HEK293 (cell line): ENCODE measurements at regions not wholly inside any gene's neighbourhood (a gene's known extent, or its start where the extent isn't known, plus 50 kb on each side); places are given as distances from the start of the nearest gene placed in this dataset.

Source experiments
- CTCF ChIA-PET: fragments of 350-600 bp; formaldehyde crosslinking; extraction: SDS; loops from one replicate; lab custom pipeline; 2021; ENCODE audit warnings: antibody characterized with exemption; lab: Yijun Ruan, JAX
- POLR2A ChIA-PET: fragments of 300-600 bp; formaldehyde crosslinking; extraction: SDS; loops from one replicate; lab custom pipeline; 2020; ENCODE audit warnings: antibody characterized with exemption, inconsistent platforms; lab: Yijun Ruan, JAX
- H3K27ac ChIP-seq: fragments of 200-500 bp; sonication (Bioruptor generic); 2 replicates; pipeline ENCODE4 v1.5.1; 2014; ENCODE audit warnings: low read depth, low read length, control low read depth, inconsistent platforms; ENCODE audit errors: extremely low read depth
- H3K36me3 ChIP-seq, 2 experiments: fragments of 200-500 bp in 1 of 2; sonication (Bioruptor generic) in 1 of 2; 1 replicate in 1 of 2; 2 replicates in 1 of 2; pipeline ENCODE4 v1.5.1; 2014 to 2017; ENCODE audit warnings: inconsistent platforms in 2 of 2, low read length in 2 of 2; ENCODE audit not compliant: control insufficient read depth in 2 of 2, insufficient read depth in 1 of 2
- H3K4me1 ChIP-seq: fragments of 200-500 bp; sonication (Bioruptor generic); 2 replicates; pipeline ENCODE4 v1.5.1; 2014; ENCODE audit warnings: mild to moderate bottlenecking, low read length, inconsistent platforms; ENCODE audit not compliant: control insufficient read depth, insufficient read depth
- H3K4me3 ChIP-seq: 2 replicates; pipeline ENCODE4 v1.5.1; 2011; ENCODE audit warnings: low read depth, mild to moderate bottlenecking, control low read depth, low read length, moderate library complexity
- H3K9me3 ChIP-seq: fragments of 200-500 bp; sonication (Bioruptor generic); 2 replicates; pipeline ENCODE4 v1.5.1; 2014; ENCODE audit warnings: low read depth, low read length, inconsistent platforms; ENCODE audit not compliant: control insufficient read depth, insufficient read depth
- CTCF ChIP-seq: fragments of 450-650 bp; formaldehyde crosslinking; IDR thresholded peaks from 2 replicates; pipeline ENCODE4 v1.5.1; 2016; ENCODE audit warnings: missing biosample characterization, missing genetic modification characterization
- HOXC10 ChIP-seq: sonication (generic); formaldehyde crosslinking; IDR thresholded peaks from 2 replicates; pipeline ENCODE4 v1.8.1; 2023; ENCODE audit warnings: mild to moderate bottlenecking, missing genetic modification reagents
- KLF16 ChIP-seq: fragments of 450-650 bp; formaldehyde crosslinking; IDR thresholded peaks from 2 replicates; pipeline ENCODE4 v1.5.1; 2017; ENCODE audit warnings: missing biosample characterization, missing genetic modification characterization
- KLF17 ChIP-seq: fragments of 450-650 bp; formaldehyde crosslinking; IDR thresholded peaks from 2 replicates; pipeline ENCODE4 v1.5.1; 2016; ENCODE audit warnings: missing biosample characterization, missing genetic modification characterization
- MZF1 ChIP-seq: fragments of 450-650 bp; formaldehyde crosslinking; IDR thresholded peaks from 2 replicates; pipeline ENCODE4 v1.5.1; 2017; ENCODE audit warnings: missing biosample characterization, missing genetic modification characterization, borderline replicate concordance
- REPIN1 ChIP-seq: fragments of 450-650 bp; formaldehyde crosslinking; IDR thresholded peaks from 2 replicates; pipeline ENCODE4 v1.5.1; 2017; ENCODE audit warnings: missing biosample characterization, missing genetic modification characterization, low read depth
- SP2 ChIP-seq: fragments of 450-650 bp; formaldehyde crosslinking; IDR thresholded peaks from 2 replicates; pipeline ENCODE4 v1.5.1; 2016; ENCODE audit warnings: missing biosample characterization, missing genetic modification characterization
- TCF7L2 ChIP-seq: IDR thresholded peaks from 2 replicates; pipeline ENCODE4 v1.6.1; 2011; ENCODE audit warnings: low read depth, mild to moderate bottlenecking, inconsistent platforms, low read length, moderate library complexity, borderline replicate concordance
- ZBTB48 ChIP-seq: fragments of 450-650 bp; formaldehyde crosslinking; IDR thresholded peaks from 2 replicates; pipeline ENCODE4 v1.5.1; 2016; ENCODE audit warnings: missing biosample characterization, missing genetic modification characterization
- ZBTB7A ChIP-seq: fragments of 450-650 bp; formaldehyde crosslinking; IDR thresholded peaks from 2 replicates; pipeline ENCODE4 v1.5.1; 2016; ENCODE audit warnings: low read depth, missing biosample characterization, missing genetic modification characterization
- ZEB2 ChIP-seq: fragments of 450-650 bp; formaldehyde crosslinking; IDR thresholded peaks from 2 replicates; pipeline ENCODE4 v1.5.1; 2016; ENCODE audit warnings: missing biosample characterization, missing genetic modification characterization
- ZNF132 ChIP-seq: fragments of 450-650 bp; formaldehyde crosslinking; IDR thresholded peaks from 2 replicates; pipeline ENCODE4 v1.5.1; 2017; ENCODE audit warnings: missing biosample characterization, missing genetic modification characterization, borderline replicate concordance
- ZNF138 ChIP-seq: fragments of 450-650 bp; formaldehyde crosslinking; IDR thresholded peaks from 2 replicates; pipeline ENCODE4 v1.5.1; 2016; ENCODE audit warnings: missing biosample characterization, missing genetic modification characterization, borderline replicate concordance
- ZNF140 ChIP-seq: fragments of 450-650 bp; formaldehyde crosslinking; IDR thresholded peaks from 2 replicates; pipeline ENCODE4 v1.5.1; 2016; ENCODE audit warnings: missing biosample characterization, missing genetic modification characterization
- ZNF202 ChIP-seq: fragments of 450-650 bp; formaldehyde crosslinking; IDR thresholded peaks from 2 replicates; pipeline ENCODE4 v1.5.1; 2016; ENCODE audit warnings: missing biosample characterization, missing genetic modification characterization, borderline replicate concordance
- ZNF223 ChIP-seq: fragments of 450-650 bp; formaldehyde crosslinking; IDR thresholded peaks from 2 replicates; pipeline ENCODE4 v1.5.1; 2016; ENCODE audit warnings: missing biosample characterization, missing genetic modification characterization
- ZNF239 ChIP-seq: fragments of 450-650 bp; formaldehyde crosslinking; IDR thresholded peaks from 2 replicates; pipeline ENCODE4 v1.5.1; 2016; ENCODE audit warnings: missing biosample characterization, missing genetic modification characterization
- ZNF350 ChIP-seq: fragments of 450-650 bp; formaldehyde crosslinking; IDR thresholded peaks from 2 replicates; pipeline ENCODE4 v1.5.0; 2017; ENCODE audit warnings: missing biosample characterization, mild to moderate bottlenecking, missing genetic modification characterization
- ZNF37A ChIP-seq: fragments of 450-650 bp; IDR thresholded peaks from 2 replicates; pipeline ENCODE4 v1.5.1; 2018; ENCODE audit warnings: missing biosample characterization, missing genetic modification characterization
- ZNF398 ChIP-seq: fragments of 450-650 bp; formaldehyde crosslinking; IDR thresholded peaks from 2 replicates; pipeline ENCODE4 v1.5.1; 2017; ENCODE audit warnings: missing biosample characterization, missing genetic modification characterization
- ZNF561 ChIP-seq: fragments of 450-650 bp; IDR thresholded peaks from 2 replicates; pipeline ENCODE4 v1.5.1; 2018; ENCODE audit warnings: missing biosample characterization, missing genetic modification characterization, borderline replicate concordance
- ZNF707 ChIP-seq: fragments of 450-650 bp; formaldehyde crosslinking; IDR thresholded peaks from 2 replicates; pipeline ENCODE4 v1.5.1; 2016; ENCODE audit warnings: missing biosample characterization, missing genetic modification characterization
- ZNF747 ChIP-seq: fragments of 450-650 bp; formaldehyde crosslinking; IDR thresholded peaks from 2 replicates; pipeline ENCODE4 v1.5.1; 2016; ENCODE audit warnings: missing biosample characterization, missing genetic modification characterization
- ZNF777 ChIP-seq: fragments of 450-650 bp; formaldehyde crosslinking; IDR thresholded peaks from 2 replicates; pipeline ENCODE4 v1.5.1; 2017; ENCODE audit warnings: missing biosample characterization, missing genetic modification characterization, borderline replicate concordance
- ZNF843 ChIP-seq: fragments of 450-650 bp; formaldehyde crosslinking; IDR thresholded peaks from 2 replicates; pipeline ENCODE4 v1.5.1; 2016; ENCODE audit warnings: missing biosample characterization, missing genetic modification characterization

GRCh38 chr14:49957089-49957852 lies 64.4 kb downstream of the ARF6 start:
- CTCF ChIA-PET, result interaction anchor here (0.6 to 0.7 kb wide), 2 partner anchors 11 to 90 kb away, joined by 3 read pairs; no protein-coding TSS in a partner anchor

GRCh38 chr14:49959822-49960408 lies 67.0 kb downstream of the ARF6 start:
- Histone ChIP-seq H3K4me3 (no peak overlapping the region), H3K36me3 (no peaks in the 10 kb centered on the region), H3K4me1 (no peaks in the 10 kb centered on the region), H3K27ac (no peak overlapping the region), H3K9me3 (no peaks in the 10 kb centered on the region)
- ChIA-PET POLR2A (no interaction called here), CTCF (interaction anchor here (0.8 kb wide), 1 partner anchor 9 kb away, joined by 3 read pairs; no protein-coding TSS in a partner anchor)
- TF ChIP-seq ZNF138 (tag by site-specific recombination), result no peak
- TF ChIP-seq ZNF140, result no peak
- TF ChIP-seq ZNF777 (tag by site-specific recombination), result no peak
- no peak for TF ChIP-seq KLF17 (tag by site-specific recombination)
- no peak for TF ChIP-seq HOXC10 (CRISPR knock-in tag)
- TF ChIP-seq ZNF37A (tag by site-specific recombination), result no peak
- no peak for TF ChIP-seq ZNF202 (tag by site-specific recombination)

More at GRCh38 chr14:49957089-49957852, 64.4 kb downstream of the ARF6 start:
- no peaks in the 10 kb centered on the region for H3K9me3 ChIP-seq
- TF ChIP-seq SP2, result no peak
- TF ChIP-seq ZNF132 (tag by site-specific recombination), result no peak
- TF ChIP-seq ZNF747 (tag by site-specific recombination), result no peak
- TF ChIP-seq ZNF398 (tag by site-specific recombination), result no peak
- no peak for TF ChIP-seq ZNF239
- no peak for TF ChIP-seq ZNF561 (tag by site-specific recombination)
- TF ChIP-seq TCF7L2, result no peak
- no peak for TF ChIP-seq ZNF223
- TF ChIP-seq REPIN1 (tag by site-specific recombination), result no peak
- TF ChIP-seq ZBTB7A (tag by site-specific recombination), result no peak
- TF ChIP-seq ZNF707, result no peak
- no peak for TF ChIP-seq CTCF
- TF ChIP-seq ZNF350 (tag by site-specific recombination), result no peak
- no peak for TF ChIP-seq ZEB2 (tag by site-specific recombination)
- no peak for TF ChIP-seq MZF1
- TF ChIP-seq ZNF843 (tag by site-specific recombination), result no peak
- TF ChIP-seq KLF16 (tag by site-specific recombination), result no peak
- no peak for TF ChIP-seq ZBTB48
- no peak overlapping the region for H3K4me3 ChIP-seq
- H3K36me3 ChIP-seq, result no peaks in the 10 kb centered on the region
- no peak overlapping the region for H3K27ac ChIP-seq
- POLR2A ChIA-PET, result interaction anchor here (0.5 kb wide), 1 partner anchor 379 kb away, joined by 3 read pairs; no protein-coding TSS in a partner anchor
- no peaks in the 10 kb centered on the region for H3K4me1 ChIP-seq
